H9 (cell line): ENCODE measurements at regions not wholly inside any gene's neighbourhood (a gene's known extent, or its start where the extent isn't known, plus 50 kb on each side); places are given as distances from the start of the nearest gene placed in this dataset.

ENCODE experiments used
- DNase-seq: peaks from one replicate; pipeline ENCODE4 v3.0.0-alpha.2; 2017
- H2AFZ ChIP-seq: one replicate; pipeline ENCODE4 v1.6.1; 2013; ENCODE audit warnings: mild to moderate bottlenecking, low read length, control low read depth, moderate library complexity
- H2AK5ac ChIP-seq: 2 replicates; pipeline ENCODE4 v1.6.1; 2013; ENCODE audit warnings: low read length, control low read depth, mixed read lengths; ENCODE audit not compliant: insufficient read length
- H2BK120ac ChIP-seq: one replicate; pipeline ENCODE4 v1.6.1; 2013; ENCODE audit warnings: low read depth, mild to moderate bottlenecking, low read length, control low read depth, inconsistent platforms; ENCODE audit not compliant: poor library complexity, severe bottlenecking
- H2BK12ac ChIP-seq: 2 replicates; pipeline ENCODE4 v1.6.1; 2013; ENCODE audit warnings: low read length, control low read depth, mixed read lengths, low read depth; ENCODE audit not compliant: insufficient read length
- H2BK15ac ChIP-seq: 2 replicates; pipeline ENCODE4 v1.6.1; 2013; ENCODE audit warnings: low read depth, low read length, control low read depth
- H2BK20ac ChIP-seq: one replicate; pipeline ENCODE4 v1.6.1; 2013; ENCODE audit warnings: low read depth, mild to moderate bottlenecking, low read length, control low read depth, inconsistent platforms; ENCODE audit not compliant: poor library complexity, severe bottlenecking
- H2BK5ac ChIP-seq: 2 replicates; pipeline ENCODE4 v1.6.1; 2013; ENCODE audit warnings: low read length, control low read depth, mixed read lengths; ENCODE audit not compliant: insufficient read length
- H3K14ac ChIP-seq: 2 replicates; pipeline ENCODE4 v1.6.1; 2013; ENCODE audit warnings: low read length, control low read depth; ENCODE audit not compliant: insufficient read depth
- H3K18ac ChIP-seq: 2 replicates; pipeline ENCODE4 v1.6.1; 2013; ENCODE audit warnings: low read depth, mild to moderate bottlenecking, mixed read lengths, low read length, control low read depth; ENCODE audit not compliant: insufficient read length
- H3K23ac ChIP-seq: 2 replicates; pipeline ENCODE4 v1.6.1; 2013; ENCODE audit warnings: low read length, control low read depth, mixed read lengths, low read depth; ENCODE audit not compliant: insufficient read length
- H3K23me2 ChIP-seq: 2 replicates; pipeline ENCODE4 v1.6.1; 2013; ENCODE audit warnings: low read depth, mild to moderate bottlenecking, mixed read lengths, low read length, control low read depth; ENCODE audit not compliant: insufficient read length, poor library complexity, severe bottlenecking
- H3K27ac ChIP-seq: 2 replicates; pipeline ENCODE4 v1.5.1; 2013; ENCODE audit warnings: low read length, control low read depth, mixed read lengths, low read depth; ENCODE audit not compliant: insufficient read length
- H3K27me3 ChIP-seq: 2 replicates; pipeline ENCODE4 v1.6.1; 2013; ENCODE audit warnings: low read length, control low read depth, inconsistent platforms; ENCODE audit not compliant: insufficient read depth
- H3K4ac ChIP-seq: 2 replicates; pipeline ENCODE4 v1.6.1; 2013; ENCODE audit warnings: low read depth, mild to moderate bottlenecking, control low read depth, inconsistent platforms, low read length, moderate library complexity
- H3K4me1 ChIP-seq: 2 replicates; pipeline ENCODE4 v1.6.1; 2013; ENCODE audit warnings: low read length, control low read depth, inconsistent platforms; ENCODE audit not compliant: insufficient read depth
- H3K4me2 ChIP-seq: 2 replicates; pipeline ENCODE4 v1.6.1; 2013; ENCODE audit warnings: low read length, control low read depth, mixed read lengths; ENCODE audit not compliant: insufficient read length, insufficient read depth
- H3K56ac ChIP-seq: 2 replicates; pipeline ENCODE4 v1.6.1; 2013; ENCODE audit warnings: low read depth, mild to moderate bottlenecking, mixed read lengths, low read length, control low read depth; ENCODE audit not compliant: insufficient read length
- H3K79me1 ChIP-seq: 2 replicates; pipeline ENCODE4 v1.6.1; 2013; ENCODE audit warnings: low read depth, mild to moderate bottlenecking, moderate library complexity, low read length, control low read depth, inconsistent platforms; ENCODE audit not compliant: insufficient read depth, poor library complexity, severe bottlenecking
- H3K79me2 ChIP-seq: 2 replicates; pipeline ENCODE4 v1.6.1; 2013; ENCODE audit warnings: low read length, control low read depth, inconsistent platforms; ENCODE audit not compliant: insufficient read depth
- H3K9ac ChIP-seq: 2 replicates; pipeline ENCODE4 v1.6.1; 2013; ENCODE audit warnings: low read length, control low read depth, mixed read lengths; ENCODE audit not compliant: insufficient read length; ENCODE audit errors: extremely low read depth
- H3K9me3 ChIP-seq: one replicate; pipeline ENCODE4 v1.6.1; 2013; ENCODE audit warnings: low read depth, low read length, inconsistent platforms; ENCODE audit not compliant: control insufficient read depth
- H3T11ph ChIP-seq: one replicate; pipeline ENCODE4 v1.6.1; 2013; ENCODE audit warnings: mild to moderate bottlenecking, low read length, control low read depth, inconsistent platforms
- H4K20me1 ChIP-seq: one replicate; pipeline ENCODE4 v1.6.1; 2013; ENCODE audit not compliant: control insufficient read depth, insufficient read length, insufficient read depth
- H4K5ac ChIP-seq: 2 replicates; pipeline ENCODE4 v1.6.1; 2013; ENCODE audit warnings: low read depth, mild to moderate bottlenecking, mixed read lengths, low read length, control low read depth; ENCODE audit not compliant: insufficient read length
- H4K8ac ChIP-seq: replicated peaks from 2 replicates; pipeline ENCODE4 v1.6.1; 2013; ENCODE audit warnings: low read length, control low read depth, mixed read lengths, low read depth; ENCODE audit not compliant: insufficient read length
- H4K91ac ChIP-seq: 2 replicates; pipeline ENCODE4 v1.6.1; 2013; ENCODE audit warnings: low read depth, mild to moderate bottlenecking, moderate library complexity, mixed read lengths, low read length, control low read depth; ENCODE audit not compliant: insufficient read length
- H3K27ac Mint-ChIP-seq, 3 experiments: 2 replicates in 2 of 3; 3 replicates in 1 of 3; pipeline ENCODE4 v1.8.0; 2020 to 2021; ENCODE audit warnings: mixed read lengths in 3 of 3, mild to moderate bottlenecking in 1 of 3, moderate library complexity in 1 of 3
- H3K27me3 Mint-ChIP-seq: 2 replicates; pipeline ENCODE4 v1.8.0; 2021; ENCODE audit warnings: low read depth, mild to moderate bottlenecking, moderate library complexity, mixed read lengths
- H3K36me3 Mint-ChIP-seq, 3 experiments: 2 replicates in 2 of 3; 3 replicates in 1 of 3; pipeline ENCODE4 v1.8.0; 2020 to 2021; ENCODE audit warnings: low read depth in 3 of 3, mixed read lengths in 3 of 3; ENCODE audit not compliant: insufficient read depth in 1 of 3
- H3K4me1 Mint-ChIP-seq, 2 experiments: 2 replicates each; pipeline ENCODE4 v1.8.0; 2020; ENCODE audit warnings: mixed read lengths in 2 of 2
- H3K4me3 Mint-ChIP-seq, 2 experiments: 2 replicates in 1 of 2; 3 replicates in 1 of 2; pipeline ENCODE4 v1.8.0; 2020 to 2021; ENCODE audit warnings: mild to moderate bottlenecking in 2 of 2, mixed read lengths in 2 of 2, moderate library complexity in 1 of 2
- H3K9me3 Mint-ChIP-seq, 2 experiments: 2 replicates in 1 of 2; 3 replicates in 1 of 2; pipeline ENCODE4 v1.8.0; 2020; ENCODE audit warnings: mild to moderate bottlenecking in 2 of 2, mixed read lengths in 2 of 2, moderate library complexity in 1 of 2
- CTCF ChIP-seq: fragments of 200-600 bp; sonication (generic); conservative IDR thresholded peaks from 3 replicates; pipeline ENCODE4 v1.8.0; 2021; ENCODE audit warnings: antibody characterized with exemption, mild to moderate bottlenecking
- WGBS: extraction: QIAGEN DNeasy Blood & Tissue Kit; methylation state at CpG from one replicate; pipeline ENCODE4 v1.1.7; 2013; ENCODE audit warnings: missing lambda C conversion rate, low lambda C conversion rate, mixed read lengths; ENCODE audit not compliant: insufficient read length; ENCODE audit errors: extremely low coverage; 5-methylcytosine and 5-hydroxymethylcytosine counted together

- Histone ChIP-seq H3K18ac (no peak overlapping the region), H3K23ac (no peak overlapping the region), H3K79me2 (no peaks in the 10 kb centered on the region), H2BK20ac (no peak overlapping the region), H2BK15ac (no peak overlapping the region), H3K4me2 (no peak overlapping the region), H3K9me3 (no peaks in the 10 kb centered on the region), H3K23me2 (no peaks in the 10 kb centered on the region), H4K5ac (no peak overlapping the region), H2AK5ac (no peak overlapping the region), H2BK12ac (no peak overlapping the region), H2BK120ac (no peak overlapping the region), H2BK5ac (no peak overlapping the region), H3K56ac (no peak overlapping the region), H4K20me1 (no peaks in the 10 kb centered on the region), H3K14ac (no peak overlapping the region), H3K4ac (no peak overlapping the region), H3T11ph (no peak overlapping the region), H4K91ac (no peak overlapping the region), H3K79me1 (no peaks in the 10 kb centered on the region), H3K27ac (no peak overlapping the region), H3K9ac (no peak overlapping the region), H3K4me1 (peaks cover 6% of the 10 kb centered on the region; the same call in 1 of the 2 replicates), H3K27me3 (no peaks in the 10 kb centered on the region), H4K8ac (no peak overlapping the region), H2AFZ (no peak overlapping the region)
- no CpG with 5 or more reads among the region's 4 CpGs for WGBS
- peaks cover 0 to 5% (median 0%) of the 10 kb centered on the region in 3 experiments; a peak in 2 of 7 replicates for H3K36me3 Mint-ChIP-seq
- H3K9me3 Mint-ChIP-seq, result peaks cover 2 to 3% of the 10 kb centered on the region in 2 experiments; a peak in 2 of 5 replicates
- H3K4me1 Mint-ChIP-seq, result peaks cover 23 to 26% of the 10 kb centered on the region in 2 experiments
- no peak overlapping the region for H3K4me3 Mint-ChIP-seq
- peak overlapping the region in 2 of 3 experiments; percentile 41 to 52; a peak in 3 of 7 replicates for H3K27ac Mint-ChIP-seq
- peak; percentile 47 for DNase-seq
- no peak for TF ChIP-seq CTCF
- H3K27me3 Mint-ChIP-seq, result no peaks in the 10 kb centered on the region
These were observed 247.4 kb upstream of the RASA1 start for GRCh38 chr5:87020099-87020934.
